H1 (cell line): ENCODE measurements at regions not wholly inside any gene's neighbourhood (a gene's known extent, or its start where the extent isn't known, plus 50 kb on each side); places are given as distances from the start of the nearest gene placed in this dataset.

Experiments used
- CTCF ChIA-PET: fragments of 300-600 bp; sonication (Branson Sonifier 250); formaldehyde crosslinking; loops from one replicate; lab custom pipeline; 2021; ENCODE audit not compliant: partially characterized antibody; lab: Charles Lee
- POLR2A ChIA-PET: fragments of 300-600 bp; sonication (Branson Sonifier 250); formaldehyde crosslinking; loops from one replicate; lab custom pipeline; 2021; ENCODE audit warnings: inconsistent platforms; ENCODE audit not compliant: partially characterized antibody; lab: Charles Lee
- DNase-seq, 2 experiments: peaks; one replicate each; pipeline versions ENCODE4 v3.0.0 to v3.0.0-alpha.2; 2010 to 2022; ENCODE audit warnings: low spot score in 2 of 2, low read depth in 1 of 2, mixed read lengths in 1 of 2
- FAIRE-seq: peaks from 2 replicates; lab custom pipeline; 2011; peaks lifted over from hg19 to GRCh38; lab: Jason Lieb, UNC
- H2AFZ ChIP-seq: 2 replicates; pipeline ENCODE4 v1.8.1; 2012; ENCODE audit warnings: low read length, inconsistent platforms
- H2AK5ac ChIP-seq: 2 replicates; pipeline ENCODE4 v1.6.1; 2013; ENCODE audit warnings: low read depth, low read length
- H2BK120ac ChIP-seq: replicated peaks from 2 replicates; pipeline ENCODE3; 2013; ENCODE audit warnings: low read depth, low read length, inconsistent platforms
- H2BK12ac ChIP-seq: 2 replicates; pipeline ENCODE4 v1.6.1; 2013; ENCODE audit warnings: low read depth, low read length
- H2BK15ac ChIP-seq: 2 replicates; pipeline ENCODE4 v1.6.1; 2013; ENCODE audit warnings: low read length
- H2BK20ac ChIP-seq: 2 replicates; pipeline ENCODE4 v1.6.1; 2013; ENCODE audit warnings: low read length
- H2BK5ac ChIP-seq: 2 replicates; pipeline ENCODE4 v1.6.1; 2013; ENCODE audit warnings: low read depth, low read length
- H3K14ac ChIP-seq: 2 replicates; pipeline ENCODE4 v1.6.1; 2013; ENCODE audit warnings: inconsistent platforms; ENCODE audit not compliant: insufficient read length
- H3K18ac ChIP-seq: 2 replicates; pipeline ENCODE4 v1.6.1; 2013; ENCODE audit warnings: low read length; ENCODE audit errors: extremely low read depth
- H3K23ac ChIP-seq: 2 replicates; pipeline ENCODE4 v1.6.1; 2013; ENCODE audit warnings: inconsistent platforms; ENCODE audit not compliant: insufficient read length
- H3K23me2 ChIP-seq: 2 replicates; pipeline ENCODE4 v1.6.1; 2013; ENCODE audit warnings: low read depth, low read length
- H3K27ac ChIP-seq: 2 replicates; pipeline ENCODE4 v1.6.1; 2011; ENCODE audit warnings: low read depth, low read length, inconsistent platforms
- H3K27me3 ChIP-seq, 4 experiments: replicated peaks in 1 of 4; 1 replicate in 1 of 4; 2 replicates in 3 of 4; pipeline versions ENCODE4 v1.6.1 to v1.8.1; 2011 to 2013; ENCODE audit warnings: low read length in 3 of 4, mild to moderate bottlenecking in 3 of 4, inconsistent platforms in 2 of 4, mixed read lengths in 2 of 4, moderate library complexity in 1 of 4; ENCODE audit not compliant: control insufficient read depth in 3 of 4, insufficient read depth in 3 of 4; ENCODE audit errors: extremely low read depth in 1 of 4
- H3K36me3 ChIP-seq, 4 experiments: 2 replicates each; pipeline versions ENCODE4 v1.6.1 to v1.8.1; 2011 to 2013; ENCODE audit warnings: mild to moderate bottlenecking in 4 of 4, low read length in 3 of 4, moderate library complexity in 2 of 4, control low read depth in 1 of 4, inconsistent platforms in 1 of 4; ENCODE audit not compliant: insufficient read depth in 4 of 4, control insufficient read depth in 2 of 4
- H3K4ac ChIP-seq: replicated peaks from 2 replicates; pipeline ENCODE3; 2013; ENCODE audit warnings: low read length, low read depth, mixed read lengths, inconsistent platforms; ENCODE audit not compliant: insufficient read length
- H3K4me1 ChIP-seq, 4 experiments: replicated peaks in 1 of 4; 1 replicate in 1 of 4; 2 replicates in 3 of 4; pipeline versions ENCODE4 v1.6.1 to v1.8.1; 2011 to 2013; ENCODE audit warnings: low read length in 3 of 4, inconsistent platforms in 2 of 4, mixed read lengths in 1 of 4; ENCODE audit not compliant: insufficient read depth in 4 of 4, control insufficient read depth in 3 of 4
- H3K4me2 ChIP-seq, 2 experiments: 2 replicates each; pipeline versions ENCODE4 v1.6.1 to v1.8.1; 2011 to 2013; ENCODE audit warnings: low read depth in 2 of 2, low read length in 2 of 2, control low read depth in 1 of 2, inconsistent platforms in 1 of 2, mild to moderate bottlenecking in 1 of 2; ENCODE audit not compliant: insufficient read depth in 1 of 2
- H3K4me3 ChIP-seq, 4 experiments: fragments of 200-600, 300-600 bp in 1 of 4; sonication (generic), shearing (Covaris generic), sonication (Bioruptor Twin) in 1 of 4; 2 replicates each; pipeline versions ENCODE4 v1.5.1 to v1.8.1; 2011 to 2016; ENCODE audit warnings: low read length in 4 of 4, low read depth in 3 of 4, control low read depth in 2 of 4, inconsistent platforms in 2 of 4, mild to moderate bottlenecking in 2 of 4, mixed read lengths in 1 of 4, moderate library complexity in 1 of 4; ENCODE audit not compliant: insufficient read depth in 2 of 4; ENCODE audit errors: extremely low read depth in 1 of 4
- H3K56ac ChIP-seq: replicated peaks from 2 replicates; pipeline ENCODE3; 2013; ENCODE audit warnings: low read depth, mild to moderate bottlenecking, mixed read lengths, low read length, inconsistent platforms; ENCODE audit not compliant: insufficient read length
- H3K79me1 ChIP-seq: 2 replicates; pipeline ENCODE4 v1.6.1; 2013; ENCODE audit warnings: low read depth, low read length, control low read depth
- H3K79me2 ChIP-seq, 2 experiments: 2 replicates each; pipeline versions ENCODE4 v1.6.1 to v1.8.1; 2012 to 2013; ENCODE audit warnings: low read length in 2 of 2, mild to moderate bottlenecking in 2 of 2, inconsistent platforms in 1 of 2; ENCODE audit not compliant: insufficient read depth in 2 of 2, control insufficient read depth in 1 of 2
- H3K9ac ChIP-seq, 4 experiments: replicated peaks in 1 of 4; 1 replicate in 1 of 4; 2 replicates in 3 of 4; pipeline versions ENCODE4 v1.6.1 to v1.8.1; 2011 to 2013; ENCODE audit warnings: low read depth in 3 of 4, low read length in 3 of 4, control low read depth in 2 of 4, mild to moderate bottlenecking in 2 of 4, moderate library complexity in 2 of 4, inconsistent platforms in 1 of 4; ENCODE audit errors: extremely low read depth in 1 of 4
- H3K9me3 ChIP-seq, 2 experiments: 2 replicates each; pipeline versions ENCODE4 v1.6.1 to v1.8.1; 2012 to 2013; ENCODE audit warnings: mild to moderate bottlenecking in 2 of 2, moderate library complexity in 2 of 2, control low read depth in 1 of 2, inconsistent platforms in 1 of 2, low read depth in 1 of 2, low read length in 1 of 2, mixed read lengths in 1 of 2; ENCODE audit not compliant: insufficient read depth in 2 of 2
- H4K20me1 ChIP-seq, 2 experiments: replicated peaks in 1 of 2; 2 replicates each; pipeline versions ENCODE3 to v1.8.1; 2011 to 2013; ENCODE audit warnings: inconsistent platforms in 2 of 2, low read length in 2 of 2, mild to moderate bottlenecking in 1 of 2; ENCODE audit not compliant: insufficient read depth in 2 of 2, control insufficient read depth in 1 of 2
- H4K5ac ChIP-seq: 2 replicates; pipeline ENCODE4 v1.6.1; 2013; ENCODE audit warnings: low read length, low read depth, mixed read lengths, inconsistent platforms; ENCODE audit not compliant: insufficient read length
- H4K8ac ChIP-seq: 2 replicates; pipeline ENCODE4 v1.8.0; 2013; ENCODE audit warnings: mild to moderate bottlenecking, moderate library complexity, low read length, inconsistent platforms; ENCODE audit not compliant: insufficient read depth; ENCODE audit errors: extremely low read depth
- H4K91ac ChIP-seq: replicated peaks from 2 replicates; pipeline ENCODE3; 2013; ENCODE audit warnings: low read length, mixed read lengths, inconsistent platforms; ENCODE audit not compliant: insufficient read length
- ATF2 ChIP-seq: IDR thresholded peaks from 2 replicates; pipeline ENCODE4 v1.6.1; 2012; ENCODE audit warnings: low read length, inconsistent platforms
- CBX5 ChIP-seq: fragments of 300-800, 300-1000 bp; sonication (generic); IDR thresholded peaks from 2 replicates; pipeline ENCODE4 v1.7.1; 2016; ENCODE audit warnings: antibody characterized with exemption, low read length, low read depth
- CBX8 ChIP-seq: fragments of 300-800, 300-1000 bp; sonication (generic); IDR thresholded peaks from 2 replicates; pipeline ENCODE4 v1.7.1; 2016; ENCODE audit warnings: low read depth, low read length, borderline replicate concordance
- SIN3A ChIP-seq, 2 experiments: IDR thresholded peaks in 1 of 2; conservative IDR thresholded peaks in 1 of 2; 2 replicates each; pipeline ENCODE4 v1.6.1; 2011 to 2012; ENCODE audit warnings: low read length in 2 of 2, improper control_type of control experiment in 1 of 2, low read depth in 1 of 2, mild to moderate bottlenecking in 1 of 2
- SP1 ChIP-seq: IDR thresholded peaks from 2 replicates; pipeline ENCODE4 v1.6.1; 2011; ENCODE audit warnings: low read depth, low read length
- TCF12 ChIP-seq: IDR thresholded peaks from 2 replicates; pipeline ENCODE4 v1.6.1; 2011; ENCODE audit warnings: low read depth, mild to moderate bottlenecking, low read length
- WGBS, 2 experiments: shearing (Covaris generic) in 1 of 2; methylation state at CpG; one replicate each; pipeline versions ENCODE4 v1.1.6 to v1.1.7; 2013 to 2015; ENCODE audit warnings: low lambda C conversion rate in 2 of 2, mixed read lengths in 2 of 2, inconsistent platforms in 1 of 2, low coverage in 1 of 2, missing lambda C conversion rate in 1 of 2; ENCODE audit not compliant: insufficient replicate concordance in 2 of 2, insufficient coverage in 1 of 2, insufficient read length in 1 of 2; ENCODE audit errors: extremely low coverage in 1 of 2, missing lambda C conversion rate in 1 of 2; 5-methylcytosine and 5-hydroxymethylcytosine counted together

GRCh38 chr16:9495824-9496223 lies 404.4 kb downstream of the HAPSTR1 start:
- no peak for FAIRE-seq

More at GRCh38 chr16:9495824-9496223, 404.4 kb downstream of the HAPSTR1 start:
- ChIA-PET POLR2A (no interaction called here), CTCF (interaction anchor here (1.2 to 1.3 kb wide), 2 partner anchors 30 to 196 kb away, joined by 3 read pairs; no protein-coding TSS in a partner anchor)
- Histone ChIP-seq H4K8ac (no peak overlapping the region), H2AK5ac (no peak overlapping the region), H3K4me3 (no peak overlapping the region), H3K14ac (no peak overlapping the region), H2AFZ (no peak overlapping the region), H3K23ac (no peak overlapping the region), H2BK120ac (no peak overlapping the region), H3K79me1 (no peaks in the 10 kb centered on the region), H4K91ac (no peak overlapping the region), H3K27ac (no peak overlapping the region), H3K4me2 (no peak overlapping the region), H3K36me3 (no peaks in the 10 kb centered on the region), H2BK20ac (no peak overlapping the region), H4K20me1 (no peaks in the 10 kb centered on the region), H3K9me3 (peaks cover 0 to 3% of the 10 kb centered on the region in 2 experiments; a peak in 2 of 4 replicates), H2BK15ac (no peak overlapping the region), H3K23me2 (no peaks in the 10 kb centered on the region), H2BK12ac (no peak overlapping the region), H2BK5ac (no peak overlapping the region), H3K27me3 (no peaks in the 10 kb centered on the region), H4K5ac (no peak overlapping the region), H3K18ac (no peak overlapping the region), H3K4me1 (peaks cover 4 to 9% (median 6%) of the 10 kb centered on the region in 4 experiments), H3K4ac (no peak overlapping the region), H3K9ac (no peak overlapping the region), H3K79me2 (no peaks in the 10 kb centered on the region), H3K56ac (no peak overlapping the region)
- no peak for DNase-seq
- no peak for TF ChIP-seq SIN3A (conservative IDR thresholded peaks at IDR 0.05 in 1 of 2, IDR thresholded peaks at IDR 0.05 in 1 of 2; ENCODE audit: low read depth in 1 of 2, low read length in 2 of 2)
- no peak for TF ChIP-seq TCF12
- TF ChIP-seq CBX8 = no peak
- TF ChIP-seq SP1 = no peak
- no peak for TF ChIP-seq CBX5
- no peak for TF ChIP-seq ATF2
- WGBS, 2 experiments = 92% methylated on average over 3 of the region's 3 CpGs; no CpG with 5 or more reads in 1 of the 2 experiments
